ENCODE measurements at regions not wholly inside any gene's neighbourhood (a gene's known extent, or its start where the extent isn't known, plus 50 kb on each side); places are given as distances from the start of the nearest gene placed in this dataset.

DNA sequence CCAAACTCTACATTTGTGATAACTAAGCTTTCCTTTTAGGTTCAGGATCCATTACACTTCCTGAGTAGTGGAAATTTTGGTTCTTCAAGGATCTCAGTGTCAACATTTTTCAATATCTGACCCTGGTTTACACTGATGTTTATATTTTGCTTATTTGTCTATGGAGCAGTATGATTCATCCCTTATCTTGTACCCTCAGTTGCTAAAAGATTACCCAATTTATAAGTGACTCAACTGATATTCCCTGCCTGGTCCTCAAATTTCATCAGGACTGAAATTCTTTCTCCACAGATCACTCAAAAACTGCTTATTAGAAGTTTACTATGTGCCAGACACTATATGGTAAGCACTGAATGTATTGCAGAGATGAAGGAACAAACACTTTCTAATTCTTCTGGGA, 139.1 kb upstream of the CHRM3 start:
- H3K4me3 ChIP-seq (ENCODE audit: low read length), result no peak overlapping the region
- no peak for TF ChIP-seq ZNF274 (IDR thresholded peaks at IDR 0.05; ENCODE audit: low read depth, low read length)

DNA sequence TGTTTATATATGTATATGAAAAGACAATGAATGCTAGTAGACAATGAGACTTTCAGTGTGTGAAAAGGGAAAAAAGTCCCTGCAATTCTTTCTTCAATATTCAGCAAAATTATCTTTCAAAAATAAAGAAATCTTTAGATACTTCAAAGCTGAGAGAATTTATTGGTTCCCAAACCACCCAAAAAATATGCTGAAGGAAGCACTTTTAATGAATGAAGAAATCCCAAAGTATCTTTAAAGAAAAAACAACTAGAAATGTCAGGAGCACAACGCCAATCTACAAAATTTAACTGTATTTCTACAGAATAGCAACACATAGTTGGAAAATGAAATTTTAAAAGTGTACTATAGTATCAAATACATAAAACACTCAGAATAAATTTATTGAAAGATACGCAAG, 142.3 kb upstream of the CHRM3 start:
- no peak overlapping the region for H3K4me3 ChIP-seq (ENCODE audit: low read length)
- TF ChIP-seq ZNF274 (IDR thresholded peaks at IDR 0.05; ENCODE audit: low read depth, low read length), result no peak

DNA sequence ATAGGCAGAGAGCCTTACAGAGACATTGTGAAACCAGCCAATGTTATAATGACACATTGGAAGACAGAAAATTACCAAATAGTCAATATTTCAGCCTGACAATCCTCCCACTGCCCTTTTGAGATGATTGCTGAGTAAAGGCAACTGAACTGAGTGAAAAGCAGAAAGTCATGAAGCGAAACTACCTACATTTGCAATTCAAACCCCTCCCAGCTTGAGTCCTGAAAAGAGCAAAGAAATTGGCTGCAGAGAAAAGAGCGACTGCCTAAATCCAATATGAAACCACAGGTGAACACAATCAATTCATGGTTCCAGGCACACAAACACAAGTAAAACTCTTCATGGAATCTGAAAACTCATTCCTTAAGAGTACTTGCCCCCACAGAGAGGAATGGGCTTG, 143.4 kb upstream of the CHRM3 start:
- no peak overlapping the region for H3K4me3 ChIP-seq (ENCODE audit: low read length)
- no peak for TF ChIP-seq ZNF274 (IDR thresholded peaks at IDR 0.05; ENCODE audit: low read depth, low read length)

DNA sequence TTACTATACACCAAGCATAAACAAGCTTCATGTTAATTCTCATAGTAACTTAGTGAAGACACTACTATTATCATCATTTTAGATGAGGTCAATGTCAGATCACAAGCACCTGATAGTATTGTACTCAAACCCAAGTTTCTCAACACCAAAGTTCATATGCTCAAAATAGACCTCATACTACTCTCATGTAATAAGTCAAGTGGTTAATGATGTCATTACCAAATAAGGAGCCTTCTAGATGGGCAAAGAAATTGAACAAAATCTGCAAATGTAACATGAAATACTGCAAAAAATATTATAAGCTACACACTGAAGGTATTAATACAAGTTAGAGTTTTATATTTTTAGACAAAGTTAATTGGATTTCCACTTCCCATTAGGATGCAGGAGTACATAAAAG, 144.0 kb upstream of the CHRM3 start:
- no peak overlapping the region for H3K4me3 ChIP-seq (ENCODE audit: low read length)
- TF ChIP-seq ZNF274 (IDR thresholded peaks at IDR 0.05; ENCODE audit: low read depth, low read length), result no peak

DNA sequence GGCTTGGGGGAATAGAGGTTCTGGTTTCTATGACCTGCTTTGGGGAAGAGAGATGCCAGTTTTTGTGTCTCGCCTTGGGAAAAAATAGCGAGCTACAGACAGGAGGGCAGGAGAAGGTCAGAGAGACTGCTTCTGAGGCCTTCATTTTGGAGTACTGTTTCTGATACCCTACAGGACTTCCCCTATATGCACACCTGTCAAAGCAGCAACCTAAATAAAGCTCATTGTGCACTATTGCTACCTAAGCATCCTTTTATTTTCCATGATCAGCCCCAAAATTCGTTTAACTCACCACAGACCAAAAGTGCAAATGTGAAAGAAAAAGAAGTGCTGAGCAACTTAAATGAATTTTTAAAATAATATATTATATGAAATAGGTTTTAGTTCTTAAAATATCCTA, 145.6 kb upstream of the CHRM3 start:
- H3K4me3 ChIP-seq (ENCODE audit: low read length), result no peak overlapping the region
- TF ChIP-seq ZNF274 (IDR thresholded peaks at IDR 0.05; ENCODE audit: low read depth, low read length), result no peak

DNA sequence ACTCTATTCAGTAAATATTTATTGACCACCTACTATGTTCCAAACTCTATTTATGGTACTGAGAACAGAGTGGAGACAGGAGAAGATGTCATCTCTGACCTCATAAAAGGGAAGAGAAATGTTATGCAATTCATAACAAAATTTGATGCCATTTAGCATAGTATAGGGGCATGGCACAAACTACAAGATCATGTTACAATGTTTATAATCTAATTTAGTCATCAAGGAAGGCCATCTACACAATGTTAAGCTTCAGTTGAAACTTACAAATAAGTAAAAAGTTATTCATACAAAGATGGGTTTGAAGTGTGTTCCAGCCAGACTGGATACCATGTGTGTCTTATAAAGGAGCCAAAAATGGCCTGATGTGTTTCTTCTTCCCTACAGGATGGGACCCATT, 146.8 kb upstream of the CHRM3 start:
- TF ChIP-seq ZNF274 (IDR thresholded peaks at IDR 0.05; ENCODE audit: low read depth, low read length), result no peak

DNA sequence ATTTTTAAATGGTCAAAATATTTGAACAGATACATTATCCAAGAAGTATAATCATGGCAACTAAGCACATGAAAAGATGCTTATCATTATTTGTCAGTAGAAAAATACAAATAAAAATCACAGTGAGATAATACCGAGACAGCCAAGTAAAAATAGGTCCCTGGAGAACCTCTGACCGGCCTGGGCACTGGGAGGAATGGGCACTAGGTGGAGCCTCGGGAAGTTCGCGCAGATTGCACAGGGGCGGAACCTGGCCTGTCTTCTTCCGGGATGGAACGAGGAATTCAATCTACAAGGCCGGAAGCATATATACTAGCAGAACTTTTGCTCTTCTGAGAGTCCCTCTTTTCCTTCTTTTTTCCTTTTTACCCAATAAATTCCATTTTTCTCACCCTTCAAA, 148.5 kb upstream of the CHRM3 start:
- H3K4me3 ChIP-seq (ENCODE audit: low read length), result no peak overlapping the region
- TF ChIP-seq ZNF274 (IDR thresholded peaks at IDR 0.05; ENCODE audit: low read depth, low read length), result no peak

More for the DNA sequence above, 146.8 kb upstream of the CHRM3 start:
- no peak overlapping the region for H3K4me3 ChIP-seq (ENCODE audit: low read length)

DNA sequence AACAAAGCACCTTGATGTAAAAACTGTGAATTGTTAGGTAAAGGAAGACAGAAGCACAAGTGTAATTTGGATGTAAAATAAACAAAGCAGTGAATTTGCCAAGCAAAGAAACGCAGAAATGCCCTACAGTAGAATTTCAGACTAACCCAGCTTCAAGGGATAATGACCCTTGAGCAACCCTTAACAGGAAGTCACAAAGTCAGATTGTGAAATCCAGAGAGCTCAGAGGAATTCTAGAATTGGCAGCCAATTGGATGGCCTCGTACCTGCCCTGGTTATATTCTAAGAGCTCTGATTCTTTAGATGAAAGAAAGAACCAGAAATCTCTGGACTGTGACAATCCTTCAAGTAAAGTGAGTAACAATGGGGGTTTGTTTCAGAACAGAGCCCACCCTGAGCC, 152.7 kb upstream of the CHRM3 start:
- H3K4me3 ChIP-seq (ENCODE audit: low read length), result no peak overlapping the region
- TF ChIP-seq ZNF274 (IDR thresholded peaks at IDR 0.05; ENCODE audit: low read depth, low read length), result no peak

DNA sequence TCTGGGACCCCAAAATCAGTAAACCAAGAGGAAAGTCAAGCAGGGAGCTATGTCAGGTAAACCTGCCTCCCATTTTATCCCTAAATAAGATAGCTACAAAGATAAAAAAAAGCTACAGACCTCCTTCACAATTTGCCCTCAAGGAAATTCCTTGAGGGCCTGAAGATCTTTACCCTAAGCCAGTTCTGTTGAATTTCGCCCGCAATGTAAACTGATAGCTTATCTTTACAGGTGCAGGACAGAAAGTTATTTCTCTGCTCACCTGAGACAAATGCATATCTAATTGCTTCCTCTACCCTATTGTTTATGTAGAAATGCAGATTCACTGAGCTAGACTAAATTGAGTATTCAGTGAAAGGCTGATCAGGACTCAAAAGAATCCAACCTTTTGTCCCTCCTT, 153.4 kb upstream of the CHRM3 start:
- no peak overlapping the region for H3K4me3 ChIP-seq (ENCODE audit: low read length)
- TF ChIP-seq ZNF274 (IDR thresholded peaks at IDR 0.05; ENCODE audit: low read depth, low read length), result no peak

DNA sequence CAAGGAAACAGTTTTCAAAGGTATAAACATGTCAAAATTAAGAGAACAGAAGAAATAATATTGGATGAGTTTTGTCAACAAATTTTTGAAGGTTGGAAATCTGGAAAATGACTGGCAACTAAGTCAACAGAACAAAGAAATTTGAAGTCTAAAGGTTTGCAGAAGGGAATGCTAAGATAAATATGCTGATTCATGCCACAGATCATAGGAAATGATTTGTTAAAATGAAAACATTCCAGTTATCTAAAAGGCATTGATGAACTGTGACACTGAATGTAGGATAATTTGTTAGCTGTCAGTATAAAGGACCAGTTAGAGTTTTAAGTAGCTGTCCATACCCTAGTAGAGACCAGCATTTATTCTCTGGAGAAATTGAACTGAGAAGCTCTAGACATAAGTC, 157.9 kb upstream of the CHRM3 start:
- TF ChIP-seq ZNF274 (IDR thresholded peaks at IDR 0.05; ENCODE audit: low read depth, low read length), result no peak

DNA sequence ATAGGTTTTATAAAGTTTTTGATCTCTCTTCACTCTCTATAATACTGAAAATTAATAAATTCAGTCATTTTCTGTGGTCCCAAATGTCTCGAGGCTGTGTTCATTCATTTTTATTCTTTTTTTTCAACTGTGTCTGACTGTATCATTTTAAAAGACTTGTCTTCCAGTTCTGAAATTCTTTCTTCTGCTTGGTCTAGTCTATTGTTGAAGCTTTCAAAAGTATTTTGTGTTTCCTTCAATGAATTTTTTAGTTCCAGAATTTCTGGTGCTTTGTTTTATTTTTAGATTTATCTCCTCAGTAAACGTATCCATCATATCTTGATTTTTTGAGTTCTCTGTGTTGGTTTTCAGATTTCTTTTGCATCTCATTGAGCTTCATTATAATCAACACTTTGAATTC, 161.0 kb upstream of the CHRM3 start:
- H3K4me3 ChIP-seq (ENCODE audit: low read length), result no peak overlapping the region
- no peak for TF ChIP-seq ZNF274 (IDR thresholded peaks at IDR 0.05; ENCODE audit: low read depth, low read length)

More for the DNA sequence above, 157.9 kb upstream of the CHRM3 start:
- H3K4me3 ChIP-seq (ENCODE audit: low read length), result no peak overlapping the region

DNA sequence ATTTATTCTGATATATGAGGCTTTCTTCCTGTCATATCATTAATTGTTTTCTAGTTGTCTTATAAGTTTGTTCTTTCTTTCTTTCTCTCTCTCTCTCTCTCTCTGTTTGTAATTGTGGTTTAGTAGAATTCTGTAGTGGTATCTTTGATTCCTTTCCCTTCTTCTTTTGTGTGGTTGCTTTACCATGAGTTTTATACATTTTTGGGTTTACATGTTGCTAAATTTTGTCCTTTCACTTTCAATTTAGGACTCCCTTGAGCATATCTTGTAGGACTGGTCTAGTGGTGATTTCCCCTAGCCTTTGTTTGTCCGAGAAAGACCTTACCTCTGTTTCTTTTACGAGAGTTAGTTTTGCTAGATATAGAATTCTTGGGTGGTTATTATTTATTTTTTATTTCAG, 162.3 kb upstream of the CHRM3 start:
- H3K4me3 ChIP-seq (ENCODE audit: low read length), result no peak overlapping the region
- TF ChIP-seq ZNF274 (IDR thresholded peaks at IDR 0.05; ENCODE audit: low read depth, low read length), result no peak

DNA sequence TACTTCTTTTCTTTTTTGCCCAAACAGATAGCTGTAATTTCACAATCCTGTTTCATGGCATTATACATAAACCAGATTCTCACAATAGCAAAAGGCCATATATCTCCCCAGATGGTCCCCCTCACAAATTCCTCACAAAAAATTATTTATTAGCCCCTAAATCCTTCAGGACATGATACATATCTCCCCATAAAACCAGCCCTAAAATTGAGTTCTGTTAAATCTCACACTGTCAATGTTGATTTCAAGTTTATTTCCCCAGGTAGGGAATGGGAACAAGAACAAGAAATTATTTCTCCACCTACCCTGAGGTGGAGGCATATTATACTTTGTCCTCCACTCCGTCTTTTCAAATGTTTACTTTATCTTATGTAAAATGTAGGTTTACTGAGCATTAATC, 163.4 kb upstream of the CHRM3 start:
- no peak overlapping the region for H3K4me3 ChIP-seq (ENCODE audit: low read length)
- TF ChIP-seq ZNF274 (IDR thresholded peaks at IDR 0.05; ENCODE audit: low read depth, low read length), result no peak

DNA sequence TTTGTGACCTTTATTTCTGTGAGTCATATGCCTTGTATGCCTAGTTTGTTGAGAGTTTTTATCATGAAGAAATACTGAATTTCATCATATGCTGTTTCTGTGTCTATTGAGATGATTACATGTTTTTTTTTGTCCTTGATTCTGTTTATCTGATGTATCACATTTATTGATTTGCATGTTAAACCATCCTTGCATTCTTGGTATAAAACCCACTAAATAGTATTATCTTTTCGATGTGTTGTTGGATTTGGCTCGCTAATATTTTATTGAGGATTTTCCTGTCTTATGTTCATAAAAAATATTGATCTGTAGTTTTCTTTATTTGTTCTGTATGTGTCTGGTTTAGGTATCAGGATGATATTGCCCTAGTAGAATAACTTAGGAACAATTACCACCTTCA, 164.7 kb upstream of the CHRM3 start:
- TF ChIP-seq ZNF274 (IDR thresholded peaks at IDR 0.05; ENCODE audit: low read depth, low read length), result no peak
- H3K4me3 ChIP-seq (ENCODE audit: low read length), result no peak overlapping the region

DNA sequence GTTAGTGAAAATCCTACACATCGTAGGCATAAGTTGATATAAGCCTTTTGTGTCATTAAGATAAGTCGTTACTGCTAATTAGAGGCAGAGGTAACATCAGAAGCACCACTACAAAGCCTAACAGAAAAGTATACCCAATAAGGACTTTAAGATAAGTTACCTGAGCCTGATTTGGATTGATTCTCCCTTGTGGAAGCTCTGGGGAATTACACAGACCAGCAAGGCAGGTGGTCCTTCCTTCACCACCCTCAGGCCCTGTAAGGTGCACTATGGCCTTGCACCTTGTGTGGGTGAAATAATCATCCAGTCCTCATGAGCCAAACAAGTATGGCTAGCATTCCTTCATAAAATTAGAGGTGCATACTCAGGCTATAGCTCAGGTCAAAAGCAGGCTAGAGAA, 166.7 kb upstream of the CHRM3 start:
- H3K4me3 ChIP-seq (ENCODE audit: low read length), result no peak overlapping the region
- no peak for TF ChIP-seq ZNF274 (IDR thresholded peaks at IDR 0.05; ENCODE audit: low read depth, low read length)

DNA sequence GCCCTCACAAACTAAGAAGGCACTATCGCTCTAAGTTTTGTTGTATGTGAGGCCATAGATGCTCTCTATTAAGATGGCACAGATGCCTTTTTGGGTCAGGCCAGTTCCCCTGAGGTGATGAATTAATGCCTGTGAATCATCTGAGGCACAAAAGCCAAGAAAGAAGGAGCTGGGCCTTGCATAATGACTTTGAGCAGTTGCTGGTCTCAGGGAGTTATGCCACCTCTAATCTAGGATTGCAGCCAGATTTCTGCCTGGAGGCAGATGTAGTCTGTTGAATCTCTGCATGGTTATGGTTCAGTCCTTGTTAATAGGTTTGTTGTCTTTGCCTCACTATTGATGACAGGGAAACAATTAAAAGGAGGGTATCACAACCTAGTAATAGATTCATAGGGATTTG, 168.1 kb upstream of the CHRM3 start:
- TF ChIP-seq ZNF274 (IDR thresholded peaks at IDR 0.05; ENCODE audit: low read depth, low read length), result no peak
- H3K4me3 ChIP-seq (ENCODE audit: low read length), result no peak overlapping the region

DNA sequence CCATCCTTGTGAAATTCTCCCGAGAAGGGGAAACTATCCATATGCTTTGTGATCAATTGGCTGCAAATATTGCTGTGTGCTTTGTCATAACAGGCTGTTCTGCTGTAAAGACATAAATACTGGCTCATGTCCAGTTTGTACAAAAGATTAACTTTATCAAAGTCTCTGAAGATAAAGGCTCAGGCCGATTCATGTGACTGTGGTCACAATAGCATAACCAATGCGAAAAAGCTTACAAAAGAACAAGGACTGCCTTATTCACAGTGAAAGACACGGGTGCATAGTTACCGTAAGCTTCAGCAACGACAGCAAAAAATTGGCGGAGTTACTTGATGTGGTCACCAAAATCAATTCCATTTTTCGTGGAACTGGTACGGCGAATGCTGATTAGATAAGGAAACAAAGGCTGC, 173.6 kb upstream of the CHRM3 start:
- TF ChIP-seq ZNF274 (IDR thresholded peaks at IDR 0.05; ENCODE audit: low read depth, low read length), result no peak
- H3K4me3 ChIP-seq (ENCODE audit: low read length), result no peak overlapping the region
